HL-60/S4 treated with retinoic acid at 250 ng/mL for 4 days and 3 days (cell line): ENCODE measurements at regions not wholly inside any gene's neighbourhood (a gene's known extent, or its start where the extent isn't known, plus 50 kb on each side); places are given as distances from the start of the nearest gene placed in this dataset.

Source experiments
- in situ Hi-C: fragments of 300-500 bp; cut with MboI; formaldehyde crosslinking; loops from 2 replicates; pipeline ENCODE4 v1.7.0; 2022; ENCODE audit warnings: low sequenced_read_pairs

- in situ Hi-C loops: no loop called here
Measured at GRCh38 chr9:2307480-2307879, 292.3 kb downstream of the SMARCA2 start.

DNA sequence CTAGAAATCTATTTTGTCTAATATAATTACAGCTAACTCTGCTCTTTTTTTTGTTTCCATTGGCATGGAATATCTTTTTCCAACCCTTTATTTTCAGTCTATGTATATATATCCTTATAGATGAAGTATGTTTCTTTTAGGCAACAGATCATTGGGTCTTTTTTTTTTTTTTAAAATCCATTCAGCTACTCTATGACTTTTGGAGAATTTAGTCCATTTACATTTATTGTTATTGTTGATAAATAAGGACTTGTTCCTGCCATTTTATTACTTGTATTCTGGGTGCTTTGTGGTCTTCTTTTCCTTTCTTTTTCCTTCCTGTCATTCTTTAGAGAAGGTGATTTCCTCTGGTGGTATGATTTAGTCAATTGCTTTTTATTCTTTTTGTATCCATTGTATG, 296.8 kb downstream of the SMARCA2 start:
- in situ Hi-C loops: no loop called here

DNA sequence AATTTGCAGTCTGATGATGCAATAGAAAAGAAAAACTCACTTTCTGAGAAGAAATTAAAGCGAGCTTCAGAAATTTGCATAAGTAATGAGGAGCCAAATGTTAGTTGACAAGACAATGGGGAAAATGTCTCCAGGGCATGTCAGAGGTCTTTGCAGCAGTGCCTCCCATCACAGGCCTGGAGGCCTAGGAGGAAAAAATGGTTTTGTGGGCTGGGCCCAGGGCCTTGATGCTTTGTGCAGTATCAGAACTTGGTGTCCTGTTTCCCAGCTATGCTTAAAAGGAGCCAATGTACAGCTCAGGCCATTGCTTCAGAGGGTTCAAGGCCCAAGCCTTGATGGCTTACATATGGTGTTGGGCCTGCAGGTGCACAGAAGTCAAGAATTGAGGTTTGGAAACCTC, 298.4 kb downstream of the SMARCA2 start:
- in situ Hi-C loops: no loop called here

- in situ Hi-C loops: no loop called here
Measured at GRCh38 chr9:2317591-2317990, 302.4 kb downstream of the SMARCA2 start.

DNA sequence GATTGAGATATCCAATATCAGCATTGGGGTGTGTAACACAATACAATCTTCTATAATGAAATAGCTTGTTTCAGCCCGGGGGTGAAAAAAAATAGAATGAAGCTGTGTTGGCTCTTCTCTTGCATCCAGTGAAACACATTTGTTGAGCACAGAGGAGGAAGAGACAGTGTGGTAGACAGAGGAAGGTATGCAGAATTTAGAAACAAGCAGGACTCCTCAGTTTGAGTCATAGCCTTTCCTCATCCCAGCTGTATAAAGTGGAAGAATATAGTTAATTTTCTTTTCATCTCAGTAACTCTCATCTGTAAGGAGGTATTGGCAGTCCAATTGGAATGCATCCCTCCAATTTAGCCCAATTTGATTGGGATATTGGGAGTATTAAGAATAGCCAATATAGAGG, 302.2 kb upstream of the VLDLR start:
- in situ Hi-C loops: no loop called here

DNA sequence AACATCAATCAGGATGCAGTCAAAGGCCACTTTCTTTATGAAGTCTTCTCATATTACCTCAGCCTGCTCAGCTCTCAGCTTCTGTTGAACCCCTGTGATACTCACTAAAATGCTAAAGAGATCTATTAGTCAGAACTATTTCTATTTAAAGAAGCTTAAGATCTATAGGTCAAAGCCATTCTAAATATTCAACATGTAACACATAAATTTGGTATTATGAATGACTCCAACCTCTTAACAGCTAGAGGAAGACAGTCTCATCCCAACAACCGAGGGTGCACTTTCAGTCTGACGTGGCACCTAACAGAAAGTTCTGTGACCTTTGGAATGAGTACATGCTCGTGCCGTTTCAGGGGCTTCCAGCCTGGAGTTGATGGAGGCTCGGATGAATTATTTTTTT, 301.5 kb upstream of the VLDLR start:
- in situ Hi-C loops: no loop called here

- in situ Hi-C loops: no loop called here
Measured at GRCh38 chr9:2320632-2321031, 301.0 kb upstream of the VLDLR start.

DNA sequence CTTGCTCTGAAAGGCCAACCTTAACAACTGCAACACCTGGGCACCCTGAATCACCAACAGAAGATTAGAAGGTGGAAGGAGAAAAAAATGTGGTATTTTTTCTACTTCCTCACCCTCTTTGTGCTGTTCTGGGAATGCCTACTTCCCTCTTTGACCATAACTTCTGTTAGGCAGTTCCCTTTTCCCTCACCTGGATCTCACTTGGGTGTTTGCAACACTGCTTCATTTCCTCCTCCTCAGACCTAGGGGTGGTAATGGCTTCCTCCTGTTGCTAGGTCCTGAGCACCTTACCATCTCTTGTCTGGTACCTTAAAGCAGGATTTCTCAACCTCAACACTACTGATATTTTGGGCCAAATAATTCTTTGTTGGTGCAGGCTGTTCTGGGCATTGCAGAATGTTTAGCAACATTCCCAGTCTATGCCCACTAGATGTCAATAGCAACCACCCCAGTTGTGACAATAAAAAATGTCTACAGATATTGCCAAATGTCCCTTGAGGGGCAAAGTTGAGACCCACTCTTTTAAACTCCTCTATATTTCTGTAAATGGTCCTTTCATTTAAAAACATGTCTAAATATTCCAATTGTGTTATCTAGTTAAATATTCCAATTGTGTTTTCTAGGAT, 300.0 kb upstream of the VLDLR start:
- in situ Hi-C loops: no loop called here

DNA sequence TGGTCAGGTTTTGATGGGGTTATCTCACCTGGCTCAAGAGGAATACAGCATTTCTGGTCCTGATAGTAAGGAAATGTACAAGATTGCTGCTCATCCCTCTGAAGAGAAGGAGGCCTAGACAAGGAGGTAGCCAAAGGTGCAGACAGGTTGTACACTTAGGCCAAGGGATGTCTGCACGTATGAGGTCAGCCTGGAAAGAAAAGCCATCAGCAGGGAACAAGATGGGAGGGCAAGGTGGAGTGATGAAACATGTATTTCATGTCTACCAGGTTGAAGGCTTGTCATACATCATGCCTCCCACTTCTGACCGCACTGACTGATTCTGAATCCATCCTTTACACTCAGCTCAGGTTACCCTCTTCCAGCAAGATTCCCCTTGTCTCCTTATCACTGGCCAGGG, 296.8 kb upstream of the VLDLR start:
- in situ Hi-C loops: loop anchor here (25.0 kb wide), 1 partner anchor 113 kb away; no protein-coding TSS in a partner anchor

GRCh38 chr9:2332663-2333062, 288.9 kb upstream of the VLDLR start:
- in situ Hi-C loops: loop anchor here (25.0 kb wide), 1 partner anchor 105 kb away; no protein-coding TSS in a partner anchor

DNA sequence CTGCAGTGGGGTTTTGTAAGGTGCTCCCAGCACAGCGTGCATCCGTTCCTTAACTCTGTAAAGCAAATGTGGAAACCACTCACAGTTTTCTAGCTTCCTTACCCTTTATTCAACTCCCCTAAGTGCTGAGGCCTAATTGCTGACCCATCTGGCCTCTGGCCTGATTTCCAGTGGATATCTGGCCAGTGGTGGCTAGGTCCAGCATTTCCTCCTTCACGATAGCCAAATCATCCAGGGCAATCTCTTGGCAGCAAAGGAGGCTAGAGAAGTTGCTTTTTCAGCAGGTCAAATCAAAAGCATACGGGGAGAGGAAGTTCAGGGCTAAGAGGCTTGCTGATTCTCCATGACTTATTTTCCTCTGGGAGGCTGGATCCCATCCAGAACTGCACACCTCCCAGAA, 286.3 kb upstream of the VLDLR start:
- in situ Hi-C loops: loop anchor here (25.0 kb wide), 1 partner anchor 102 kb away; no protein-coding TSS in a partner anchor

- in situ Hi-C loops: loop anchor here (25.0 kb wide), 1 partner anchor 101 kb away; no protein-coding TSS in a partner anchor
Measured at GRCh38 chr9:2336055-2336454, 285.5 kb upstream of the VLDLR start.

GRCh38 chr9:2337131-2337530, 284.5 kb upstream of the VLDLR start:
- in situ Hi-C loops: loop anchor here (25.0 kb wide), 1 partner anchor 100 kb away; no protein-coding TSS in a partner anchor

GRCh38 chr9:2337627-2338026, 284.0 kb upstream of the VLDLR start:
- in situ Hi-C loops: loop anchor here (25.0 kb wide), 1 partner anchor 100 kb away; no protein-coding TSS in a partner anchor

DNA sequence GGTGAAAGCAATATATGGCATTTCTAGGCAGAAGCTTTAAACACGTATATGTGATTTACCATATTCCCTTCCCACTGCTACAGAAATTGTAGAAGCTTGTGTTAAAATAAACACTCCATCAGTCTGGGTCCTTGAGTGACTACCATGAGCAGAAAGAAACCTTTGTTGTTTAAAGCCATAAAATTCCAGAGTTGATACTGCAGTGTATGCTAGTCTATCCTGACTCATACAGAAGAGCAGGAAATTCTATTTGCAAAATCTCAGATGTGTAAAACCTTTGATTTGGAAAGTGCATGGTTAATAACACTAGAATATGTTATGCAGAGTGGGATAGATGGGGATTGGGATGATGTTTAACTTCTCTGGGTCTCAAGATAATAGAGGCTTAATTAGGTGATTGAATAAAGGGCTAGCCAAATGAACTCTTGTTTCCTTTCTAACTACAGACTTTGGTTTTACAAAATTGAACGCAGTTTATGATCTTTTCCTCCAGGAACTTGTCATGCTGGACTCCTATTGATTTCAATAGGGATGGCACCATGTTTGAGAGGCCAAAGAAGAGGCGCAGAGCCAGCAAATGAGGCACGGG, 282.7 kb upstream of the VLDLR start:
- in situ Hi-C loops: loop anchor here (25.0 kb wide), 1 partner anchor 98 kb away; no protein-coding TSS in a partner anchor

GRCh38 chr9:2339416-2339815, 282.2 kb upstream of the VLDLR start:
- in situ Hi-C loops: loop anchor here (25.0 kb wide), 1 partner anchor 98 kb away; no protein-coding TSS in a partner anchor

- in situ Hi-C loops: loop anchor here (25.0 kb wide), 1 partner anchor 97 kb away; no protein-coding TSS in a partner anchor
Measured at GRCh38 chr9:2340046-2340760, 281.4 kb upstream of the VLDLR start.

DNA sequence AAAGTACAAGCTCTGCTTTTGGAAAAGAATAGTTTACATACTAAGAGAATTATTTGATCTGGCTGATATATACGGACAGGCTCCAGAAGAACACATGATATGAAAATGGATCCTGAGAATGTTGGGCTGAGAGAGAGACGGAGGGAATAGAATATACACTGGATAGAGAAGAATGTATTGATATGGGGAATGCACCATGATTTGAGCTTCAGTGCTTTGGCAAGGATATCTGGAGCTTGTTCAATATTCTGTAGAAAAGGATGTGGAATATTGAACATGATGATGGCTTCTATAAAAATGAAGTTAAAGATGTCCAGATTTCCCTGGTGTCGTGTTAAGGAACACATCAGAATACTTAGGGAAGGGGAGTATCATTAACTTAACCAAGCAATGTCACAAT, 280.5 kb upstream of the VLDLR start:
- in situ Hi-C loops: loop anchor here (25.0 kb wide), 1 partner anchor 96 kb away; no protein-coding TSS in a partner anchor

GRCh38 chr9:2341956-2342355, 279.6 kb upstream of the VLDLR start:
- in situ Hi-C loops: loop anchor here (25.0 kb wide), 1 partner anchor 95 kb away; no protein-coding TSS in a partner anchor

GRCh38 chr9:2343756-2344155, 277.8 kb upstream of the VLDLR start:
- in situ Hi-C loops: loop anchor here (25.0 kb wide), 1 partner anchor 94 kb away; no protein-coding TSS in a partner anchor

- in situ Hi-C loops: loop anchor here (25.0 kb wide), 1 partner anchor 93 kb away; no protein-coding TSS in a partner anchor
Measured at GRCh38 chr9:2344436-2344835, 277.2 kb upstream of the VLDLR start.
